HG03439 (cell line): ENCODE measurements at regions not wholly inside any gene's neighbourhood (a gene's known extent, or its start where the extent isn't known, plus 50 kb on each side); places are given as distances from the start of the nearest gene placed in this dataset.
"Not testable (repeated sequence)": the region's sequence is repeated elsewhere in the genome, so short reads cannot be mapped to it uniquely, and the experiment has no call there.

ENCODE experiments used
- ATAC-seq: cut with Tn5 transposase; IDR thresholded peaks from one replicate; pipeline ENCODE4 v1.9.1; 2021; ENCODE audit warnings: mild to moderate bottlenecking, moderate library complexity; ENCODE audit not compliant: unreplicated experiment

GRCh38 chr6:26173836-26174145, 86.6 kb downstream of the HFE start:
- no peak for ATAC-seq

- ATAC-seq = no peak
These were observed 87.8 kb downstream of the HFE start for GRCh38 chr6:26175033-26175427.

- no peak for ATAC-seq
These were observed 88.4 kb downstream of the HFE start for GRCh38 chr6:26175428-26176181.

- no peak for ATAC-seq
These were observed 92.4 kb downstream of the HFE start for GRCh38 chr6:26179675-26180074.

- ATAC-seq = no peak
These were observed 93.1 kb downstream of the HFE start for GRCh38 chr6:26180346-26180745.

- no peak for ATAC-seq
These were observed 96.0 kb downstream of the HFE start for GRCh38 chr6:26183237-26183580.

GRCh38 chr6:26183581-26184366, 96.5 kb downstream of the HFE start:
- ATAC-seq = peak; percentile 36

GRCh38 chr6:26184367-26184891, 97.2 kb downstream of the HFE start:
- ATAC-seq = no peak

- ATAC-seq = no peak
These were observed 97.8 kb downstream of the HFE start for GRCh38 chr6:26185004-26185403.

- ATAC-seq = no peak
These were observed 98.6 kb downstream of the HFE start for GRCh38 chr6:26185802-26186201.

GRCh38 chr6:26186652-26187051, 99.4 kb downstream of the HFE start:
- no peak for ATAC-seq

GRCh38 chr6:26187292-26187691, 100.1 kb downstream of the HFE start:
- ATAC-seq = no peak

- peak; percentile 15 for ATAC-seq
These were observed 100.9 kb downstream of the HFE start for GRCh38 chr6:26187981-26188635.

- ATAC-seq = not testable (repeated sequence)
These were observed 104.3 kb downstream of the HFE start for GRCh38 chr6:26191512-26191911.

GRCh38 chr6:26193467-26194328, 106.5 kb downstream of the HFE start:
- no peak for ATAC-seq

- ATAC-seq = no peak
These were observed 107.1 kb downstream of the HFE start for GRCh38 chr6:26194329-26194701.

GRCh38 chr6:26194816-26195375, 107.7 kb downstream of the HFE start:
- no peak for ATAC-seq

GRCh38 chr6:26195376-26195923, 108.2 kb downstream of the HFE start:
- peak; percentile 26 for ATAC-seq

- ATAC-seq = no peak
These were observed 109.0 kb downstream of the HFE start for GRCh38 chr6:26195924-26196845.
